HL-60 (cell line): ENCODE measurements at regions not wholly inside any gene's neighbourhood (a gene's known extent, or its start where the extent isn't known, plus 50 kb on each side); places are given as distances from the start of the nearest gene placed in this dataset.

Experiments used
- DNase-seq, 2 experiments: peaks; one replicate each; pipeline ENCODE4 v3.0.0-alpha.2; 2010 to 2020; ENCODE audit warnings: low read depth in 1 of 2, low spot score in 1 of 2
- H3K27ac ChIP-seq: fragments of 250-450 bp; sonication (Bioruptor Pico); replicated peaks from 2 replicates; pipeline ENCODE4 v1.5.1; 2020; ENCODE audit warnings: mild to moderate bottlenecking, moderate library complexity
- H3K27me3 ChIP-seq: fragments of 250-450 bp; sonication (Bioruptor Pico); 2 replicates; pipeline ENCODE4 v1.5.1; 2021; ENCODE audit warnings: mild to moderate bottlenecking, moderate library complexity; ENCODE audit not compliant: insufficient read depth, poor library complexity, severe bottlenecking
- H3K4me3 ChIP-seq: replicated peaks from 2 replicates; pipeline ENCODE4 v1.5.1; 2011; ENCODE audit warnings: mild to moderate bottlenecking, control low read depth, low read length; ENCODE audit not compliant: insufficient read depth
- GABPA ChIP-seq: IDR thresholded peaks from 2 replicates; pipeline ENCODE4 v1.6.1; 2012; ENCODE audit warnings: low read depth
- POLR2AphosphoS5 ChIP-seq: IDR thresholded peaks from 2 replicates; pipeline ENCODE4 v1.6.1; 2012; ENCODE audit warnings: low read depth
- SPI1 ChIP-seq: IDR thresholded peaks from 2 replicates; pipeline ENCODE4 v1.6.1; 2012; ENCODE audit warnings: low read depth, mild to moderate bottlenecking, borderline replicate concordance
- TF ChIP-seq, protein P1 (sequence below): IDR thresholded peaks from 2 replicates; pipeline ENCODE4 v1.6.1; 2012; ENCODE audit warnings: low read depth; ENCODE audit not compliant: insufficient replicate concordance
- TF ChIP-seq, protein P2 (sequence below): IDR thresholded peaks from one replicate; pipeline ENCODE4 v1.5.1; 2011; ENCODE audit warnings: low read length, control low read depth, inconsistent platforms; ENCODE audit not compliant: insufficient read depth

DNA sequence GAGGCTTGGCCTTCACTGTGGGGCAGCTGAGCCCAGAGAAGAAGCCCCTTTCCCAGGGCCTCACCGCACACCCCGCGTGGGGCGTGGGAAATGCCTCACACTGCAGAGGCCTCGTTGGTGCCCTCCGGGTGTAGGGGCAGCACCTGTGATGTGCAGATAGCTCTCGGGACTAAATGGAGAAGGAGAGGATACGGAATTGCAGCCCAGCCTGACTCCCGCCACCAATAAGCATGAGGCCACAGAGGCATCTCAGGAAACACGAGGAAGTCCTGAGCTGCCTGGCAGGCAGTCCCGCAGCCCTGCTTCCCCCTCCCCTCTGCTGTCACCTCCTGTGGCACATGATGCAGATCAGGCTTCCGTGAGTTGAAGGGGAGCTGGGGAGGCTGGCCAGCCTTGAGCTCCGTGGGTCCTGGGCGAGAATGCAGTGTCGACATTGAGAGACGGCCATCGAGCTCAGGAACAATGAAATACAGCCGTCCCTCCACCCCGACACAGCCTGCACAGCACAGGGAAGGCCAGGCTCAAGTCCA is 59.6 kb upstream of the PPP2R2D start:
- Histone ChIP-seq H3K27me3 (peaks cover 2% of the 10 kb centered on the region), H3K4me3 (no peak overlapping the region), H3K27ac (no peak overlapping the region)
- peak in 1 of 2 experiments; percentile 25 for DNase-seq
- TF ChIP-seq GABPA = no peak
- no peak for TF ChIP-seq POLR2AphosphoS5
- TF ChIP-seq SPI1 = no peak

DNA sequence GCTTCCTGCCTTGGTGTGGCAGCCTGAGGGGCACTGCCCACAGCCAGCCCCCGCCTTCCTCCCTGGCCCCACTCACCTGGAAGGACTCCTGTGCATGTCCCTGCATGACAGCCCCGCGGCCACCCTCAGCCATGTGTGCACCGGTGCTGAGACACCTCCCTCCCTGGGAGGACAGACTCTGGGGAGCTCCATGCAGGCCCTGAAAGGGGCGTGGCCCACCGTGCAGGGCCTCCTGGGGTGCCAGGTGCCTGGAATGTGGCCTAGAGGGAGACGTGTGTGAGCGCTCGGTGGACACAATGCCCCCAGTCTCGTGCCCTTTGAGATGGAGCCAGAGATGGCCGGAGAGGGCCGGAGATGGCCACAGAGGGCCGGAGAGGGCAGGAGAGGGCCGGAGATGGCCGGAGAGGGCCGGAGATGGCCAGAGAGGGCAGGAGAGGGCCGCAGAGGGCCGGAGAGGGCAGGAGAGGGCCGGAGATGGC is 59.1 kb upstream of the PPP2R2D start:
- no peak for DNase-seq
- peaks cover 2% of the 10 kb centered on the region for H3K27me3 ChIP-seq
- H3K4me3 ChIP-seq = no peak overlapping the region
- TF ChIP-seq, protein P1, sequence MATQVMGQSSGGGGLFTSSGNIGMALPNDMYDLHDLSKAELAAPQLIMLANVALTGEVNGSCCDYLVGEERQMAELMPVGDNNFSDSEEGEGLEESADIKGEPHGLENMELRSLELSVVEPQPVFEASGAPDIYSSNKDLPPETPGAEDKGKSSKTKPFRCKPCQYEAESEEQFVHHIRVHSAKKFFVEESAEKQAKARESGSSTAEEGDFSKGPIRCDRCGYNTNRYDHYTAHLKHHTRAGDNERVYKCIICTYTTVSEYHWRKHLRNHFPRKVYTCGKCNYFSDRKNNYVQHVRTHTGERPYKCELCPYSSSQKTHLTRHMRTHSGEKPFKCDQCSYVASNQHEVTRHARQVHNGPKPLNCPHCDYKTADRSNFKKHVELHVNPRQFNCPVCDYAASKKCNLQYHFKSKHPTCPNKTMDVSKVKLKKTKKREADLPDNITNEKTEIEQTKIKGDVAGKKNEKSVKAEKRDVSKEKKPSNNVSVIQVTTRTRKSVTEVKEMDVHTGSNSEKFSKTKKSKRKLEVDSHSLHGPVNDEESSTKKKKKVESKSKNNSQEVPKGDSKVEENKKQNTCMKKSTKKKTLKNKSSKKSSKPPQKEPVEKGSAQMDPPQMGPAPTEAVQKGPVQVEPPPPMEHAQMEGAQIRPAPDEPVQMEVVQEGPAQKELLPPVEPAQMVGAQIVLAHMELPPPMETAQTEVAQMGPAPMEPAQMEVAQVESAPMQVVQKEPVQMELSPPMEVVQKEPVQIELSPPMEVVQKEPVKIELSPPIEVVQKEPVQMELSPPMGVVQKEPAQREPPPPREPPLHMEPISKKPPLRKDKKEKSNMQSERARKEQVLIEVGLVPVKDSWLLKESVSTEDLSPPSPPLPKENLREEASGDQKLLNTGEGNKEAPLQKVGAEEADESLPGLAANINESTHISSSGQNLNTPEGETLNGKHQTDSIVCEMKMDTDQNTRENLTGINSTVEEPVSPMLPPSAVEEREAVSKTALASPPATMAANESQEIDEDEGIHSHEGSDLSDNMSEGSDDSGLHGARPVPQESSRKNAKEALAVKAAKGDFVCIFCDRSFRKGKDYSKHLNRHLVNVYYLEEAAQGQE = no peak
- TF ChIP-seq POLR2AphosphoS5 (no peak), SPI1 (no peak), GABPA (no peak)
- TF ChIP-seq, protein P2, sequence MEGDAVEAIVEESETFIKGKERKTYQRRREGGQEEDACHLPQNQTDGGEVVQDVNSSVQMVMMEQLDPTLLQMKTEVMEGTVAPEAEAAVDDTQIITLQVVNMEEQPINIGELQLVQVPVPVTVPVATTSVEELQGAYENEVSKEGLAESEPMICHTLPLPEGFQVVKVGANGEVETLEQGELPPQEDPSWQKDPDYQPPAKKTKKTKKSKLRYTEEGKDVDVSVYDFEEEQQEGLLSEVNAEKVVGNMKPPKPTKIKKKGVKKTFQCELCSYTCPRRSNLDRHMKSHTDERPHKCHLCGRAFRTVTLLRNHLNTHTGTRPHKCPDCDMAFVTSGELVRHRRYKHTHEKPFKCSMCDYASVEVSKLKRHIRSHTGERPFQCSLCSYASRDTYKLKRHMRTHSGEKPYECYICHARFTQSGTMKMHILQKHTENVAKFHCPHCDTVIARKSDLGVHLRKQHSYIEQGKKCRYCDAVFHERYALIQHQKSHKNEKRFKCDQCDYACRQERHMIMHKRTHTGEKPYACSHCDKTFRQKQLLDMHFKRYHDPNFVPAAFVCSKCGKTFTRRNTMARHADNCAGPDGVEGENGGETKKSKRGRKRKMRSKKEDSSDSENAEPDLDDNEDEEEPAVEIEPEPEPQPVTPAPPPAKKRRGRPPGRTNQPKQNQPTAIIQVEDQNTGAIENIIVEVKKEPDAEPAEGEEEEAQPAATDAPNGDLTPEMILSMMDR = no peak
- no peak overlapping the region for H3K27ac ChIP-seq

DNA sequence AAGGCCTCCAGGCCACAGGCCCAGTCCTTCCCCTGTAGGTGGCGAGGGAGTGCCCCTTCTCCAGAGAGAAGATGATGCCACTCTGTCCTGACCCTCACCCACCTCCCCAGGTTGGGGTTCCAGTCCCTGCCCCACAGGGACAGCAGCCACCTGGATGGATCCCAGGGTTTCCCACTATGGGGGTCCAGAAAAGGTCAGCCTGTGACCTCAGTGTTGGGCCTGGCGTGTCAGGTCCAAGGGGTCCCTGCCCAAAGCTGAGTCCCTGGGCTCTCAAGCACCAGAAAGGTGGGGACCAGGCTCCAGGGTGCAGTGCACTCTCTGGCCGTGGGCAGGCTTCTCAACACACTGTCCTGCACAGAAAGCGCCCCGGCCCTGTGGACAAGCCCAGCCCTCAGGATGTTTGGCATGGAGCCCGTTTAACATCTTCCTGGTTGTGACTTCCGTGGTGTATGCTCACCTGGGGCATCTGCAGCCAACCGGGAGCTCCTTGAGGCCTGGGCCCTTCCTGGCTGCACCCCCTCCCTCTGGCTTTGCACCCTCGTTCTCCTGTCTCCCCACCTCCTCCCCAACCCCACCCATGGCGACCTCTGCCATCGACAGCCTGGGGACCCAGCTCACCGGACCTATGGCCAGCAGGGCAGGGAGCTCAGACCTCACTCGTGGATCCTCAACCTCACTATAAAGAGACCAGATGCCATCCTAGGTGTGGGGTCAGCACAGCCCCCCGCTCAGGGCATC is 58.3 kb upstream of the PPP2R2D start:
- H3K4me3 ChIP-seq = no peak overlapping the region
- TF ChIP-seq, protein P2 = no peak
- no peak for TF ChIP-seq SPI1
- no peak for TF ChIP-seq GABPA
- TF ChIP-seq POLR2AphosphoS5 = no peak
- TF ChIP-seq, protein P1 = no peak
- peaks cover 2% of the 10 kb centered on the region for H3K27me3 ChIP-seq
- H3K27ac ChIP-seq = no peak overlapping the region
- DNase-seq = no peak

DNA sequence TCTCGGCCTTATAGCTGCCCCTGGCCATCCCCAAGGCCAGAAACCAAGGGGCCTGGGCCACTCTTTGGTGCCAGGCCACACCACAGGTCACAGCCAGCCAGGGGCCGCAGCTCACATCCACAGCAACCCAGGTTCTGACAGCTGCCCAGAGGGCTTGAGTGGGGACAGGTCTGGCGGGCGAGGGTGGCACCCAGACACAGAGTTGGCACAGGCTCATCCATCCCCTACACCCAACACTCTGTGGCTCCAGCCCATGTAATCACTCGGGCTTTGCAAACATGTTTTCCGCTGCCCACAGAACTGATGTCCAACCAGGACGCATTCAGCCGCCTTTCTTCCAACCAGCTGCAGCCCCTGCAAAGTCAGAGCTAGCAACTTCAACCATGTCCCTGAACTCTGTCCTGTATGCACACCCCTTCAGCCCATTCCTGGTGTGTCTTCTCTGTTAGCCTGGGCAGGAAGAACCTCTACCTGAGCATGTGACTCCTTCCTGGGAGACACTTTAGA is 57.7 kb upstream of the PPP2R2D start:
- Histone ChIP-seq H3K27ac (no peak overlapping the region), H3K4me3 (no peak overlapping the region), H3K27me3 (no peaks in the 10 kb centered on the region)
- TF ChIP-seq, protein P1 = no peak
- TF ChIP-seq, protein P2 = no peak
- TF ChIP-seq POLR2AphosphoS5 (no peak), SPI1 (no peak), GABPA (no peak)
- DNase-seq = no peak
